ENCODE measurements at regions not wholly inside any gene's neighbourhood (a gene's known extent, or its start where the extent isn't known, plus 50 kb on each side); places are given as distances from the start of the nearest gene placed in this dataset.
A peak's percentile ranks its signal among the peaks of the same experiment; 100 is the strongest.

- peak in 26 of 56 donors; percentile 22 to 73 (median 48) for DNase-seq
Measured at GRCh38 chr2:43039376-43040080, 186.9 kb downstream of the ZFP36L2 start.

GRCh38 chr2:43038696-43039094 lies 187.7 kb downstream of the ZFP36L2 start:
- DNase-seq, result no peak

GRCh38 chr2:43038034-43038695 lies 188.2 kb downstream of the ZFP36L2 start:
- DNase-seq, result no peak

GRCh38 chr2:43035922-43036321 lies 190.5 kb downstream of the ZFP36L2 start:
- no peak for DNase-seq

GRCh38 chr2:43034921-43035320 lies 191.5 kb downstream of the ZFP36L2 start:
- DNase-seq, result no peak

GRCh38 chr2:43034242-43034619 lies 192.2 kb downstream of the ZFP36L2 start:
- no peak for DNase-seq

GRCh38 chr2:43033466-43034241 lies 192.8 kb downstream of the ZFP36L2 start:
- no peak for DNase-seq

GRCh38 chr2:43033016-43033270 lies 193.5 kb downstream of the ZFP36L2 start:
- no peak for DNase-seq

- DNase-seq, result no peak
Measured at GRCh38 chr2:43032213-43033015, 194.0 kb downstream of the ZFP36L2 start.

GRCh38 chr2:43031471-43032212 lies 194.8 kb downstream of the ZFP36L2 start:
- DNase-seq, result no peak

- no peak for DNase-seq
Measured at GRCh38 chr2:43030551-43031307, 195.7 kb downstream of the ZFP36L2 start.

- DNase-seq, result no peak
Measured at GRCh38 chr2:43029186-43029585, 197.2 kb downstream of the ZFP36L2 start.

- DNase-seq, result no peak
Measured at GRCh38 chr2:43028188-43028587, 198.2 kb downstream of the ZFP36L2 start.

GRCh38 chr2:43027097-43027873 lies 199.1 kb downstream of the ZFP36L2 start:
- DNase-seq, result peak in 2 of 56 donors; percentile 16 to 24

- DNase-seq, result no peak
Measured at GRCh38 chr2:43026426-43027096, 199.8 kb downstream of the ZFP36L2 start.

- no peak for DNase-seq
Measured at GRCh38 chr2:43025709-43026295, 200.6 kb downstream of the ZFP36L2 start.

- DNase-seq, result peak in 49 of 56 donors; percentile 19 to 80 (median 60)
Measured at GRCh38 chr2:43024515-43025011, 201.8 kb downstream of the ZFP36L2 start.

All from nucleus accumbens (tissue), 56 donors.